Activated T-cell treated with anti-CD3 and anti-CD28 coated beads, Interleukin-2, amount 50 U/mL, for 4 hours (primary cell): ENCODE measurements at regions not wholly inside any gene's neighbourhood (a gene's known extent, or its start where the extent isn't known, plus 50 kb on each side); places are given as distances from the start of the nearest gene placed in this dataset.
"Not testable (repeated sequence)": the region's sequence is repeated elsewhere in the genome, so short reads cannot be mapped to it uniquely, and the experiment has no call there.

Experiments
- ATAC-seq, 2 donors: fragments of 200-7000 bp; cut with Tn5 transposase; one replicate each; pipeline ENCODE4 v1.10.0; 2021
- DNase-seq: peaks from one replicate; pipeline ENCODE4 v3.0.0-alpha.2; 2020
- H3K27me3 Mint-ChIP-seq: one replicate; pipeline ENCODE4 v1.8.0; 2021; ENCODE audit warnings: low read depth, mixed read lengths
- H3K36me3 Mint-ChIP-seq: one replicate; pipeline ENCODE4 v1.8.0; 2022; ENCODE audit warnings: mixed read lengths; ENCODE audit not compliant: insufficient read depth
- H3K4me1 Mint-ChIP-seq: one replicate; pipeline ENCODE4 v1.8.0; 2021; ENCODE audit warnings: low read depth, mixed read lengths
- H3K4me3 Mint-ChIP-seq: one replicate; pipeline ENCODE4 v1.8.0; 2021; ENCODE audit warnings: mild to moderate bottlenecking, moderate library complexity, mixed read lengths
- H3K9me3 Mint-ChIP-seq: one replicate; pipeline ENCODE4 v1.8.0; 2021; ENCODE audit warnings: mixed read lengths

GRCh38 chr15:84360902-84361301, 125.3 kb downstream of the GOLGA6L4 start:
- H3K4me3 Mint-ChIP-seq, H3K4me1 Mint-ChIP-seq, H3K27me3 Mint-ChIP-seq, H3K36me3 Mint-ChIP-seq, H3K9me3 Mint-ChIP-seq, ATAC-seq, DNase-seq: not testable (repeated sequence)

GRCh38 chr15:84384421-84384820, 148.8 kb downstream of the GOLGA6L4 start:
- not testable (repeated sequence) for H3K36me3 Mint-ChIP-seq

DNA sequence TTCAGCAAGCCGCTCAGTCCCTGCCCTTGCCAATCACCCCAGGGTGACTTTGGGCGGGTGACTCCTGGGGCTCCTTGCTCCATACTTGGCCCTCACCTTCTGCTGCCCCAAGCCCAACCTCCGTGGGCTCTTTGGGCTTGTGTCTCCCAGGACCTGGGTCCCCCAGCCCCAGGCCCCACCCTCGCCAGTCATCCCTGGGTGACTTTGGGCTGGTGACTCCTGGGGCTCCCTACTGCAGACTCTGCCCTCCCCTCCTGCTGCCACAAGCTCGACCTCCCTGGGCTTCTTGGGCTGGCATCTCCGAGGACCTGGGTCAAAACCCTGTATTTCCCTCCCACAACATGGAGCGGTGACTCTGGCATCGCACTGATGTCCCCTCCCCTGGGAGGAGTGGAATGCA, 151.5 kb downstream of the GOLGA6L4 start:
- Mint-ChIP-seq H3K27me3 (peaks cover 46% of the 10 kb centered on the region), H3K4me3 (no peak overlapping the region), H3K36me3 (no peaks in the 10 kb centered on the region), H3K9me3 (no peaks in the 10 kb centered on the region), H3K4me1 (no peaks in the 10 kb centered on the region)
- DNase-seq (no peak), ATAC-seq (no peak)

More at GRCh38 chr15:84384421-84384820, 148.8 kb downstream of the GOLGA6L4 start:
- H3K27me3 Mint-ChIP-seq = peaks cover 25% of the 10 kb centered on the region
- not testable (repeated sequence) for ATAC-seq, H3K9me3 Mint-ChIP-seq, DNase-seq, H3K4me1 Mint-ChIP-seq, H3K4me3 Mint-ChIP-seq

- DNase-seq, H3K36me3 Mint-ChIP-seq, ATAC-seq, H3K9me3 Mint-ChIP-seq, H3K4me1 Mint-ChIP-seq, H3K4me3 Mint-ChIP-seq: not testable (repeated sequence)
- peaks cover 48% of the 10 kb centered on the region for H3K27me3 Mint-ChIP-seq
Measured at GRCh38 chr15:84388201-84388600, 152.6 kb downstream of the GOLGA6L4 start.

DNA sequence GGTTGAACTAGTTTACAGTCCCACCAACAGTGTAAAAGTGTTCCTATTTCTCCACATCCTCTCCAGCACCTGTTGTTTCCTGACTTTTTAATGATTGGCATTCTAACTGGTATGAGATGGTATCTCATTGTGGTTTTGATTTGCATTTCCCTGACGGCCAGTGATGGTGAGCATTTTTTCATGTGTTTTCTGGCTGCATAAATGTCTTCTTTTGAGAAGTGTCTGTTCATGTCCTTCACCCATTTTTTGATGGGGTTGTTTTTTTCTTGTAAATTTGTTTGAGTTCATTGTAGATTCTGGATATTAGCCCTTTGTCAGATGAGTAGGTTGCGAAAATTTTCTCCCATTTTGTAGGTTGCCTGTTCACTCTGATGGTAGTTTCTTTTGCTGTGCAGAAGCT, 153.1 kb downstream of the GOLGA6L4 start:
- not testable (repeated sequence) for H3K4me3 Mint-ChIP-seq
- H3K27me3 Mint-ChIP-seq = peaks cover 50% of the 10 kb centered on the region

GRCh38 chr15:84390324-84390723, 154.8 kb downstream of the GOLGA6L4 start:
- not testable (repeated sequence) for H3K4me3 Mint-ChIP-seq, ATAC-seq, H3K36me3 Mint-ChIP-seq, DNase-seq, H3K4me1 Mint-ChIP-seq, H3K9me3 Mint-ChIP-seq
- peaks cover 47% of the 10 kb centered on the region for H3K27me3 Mint-ChIP-seq

More for the DNA sequence above, 153.1 kb downstream of the GOLGA6L4 start:
- not testable (repeated sequence) for H3K36me3 Mint-ChIP-seq, DNase-seq, ATAC-seq, H3K9me3 Mint-ChIP-seq, H3K4me1 Mint-ChIP-seq

- no peak for DNase-seq
- Mint-ChIP-seq H3K4me1 (no peaks in the 10 kb centered on the region), H3K4me3 (no peak overlapping the region), H3K27me3 (peaks cover 48% of the 10 kb centered on the region), H3K36me3 (no peaks in the 10 kb centered on the region), H3K9me3 (no peaks in the 10 kb centered on the region)
- no peak for ATAC-seq
Measured at GRCh38 chr15:84391191-84391590, 155.6 kb downstream of the GOLGA6L4 start.

- not testable (repeated sequence) for H3K4me3 Mint-ChIP-seq
Measured at GRCh38 chr15:84392020-84392419, 156.4 kb downstream of the GOLGA6L4 start.

GRCh38 chr15:84393386-84393936, 157.9 kb downstream of the GOLGA6L4 start:
- not testable (repeated sequence) for ATAC-seq, H3K4me3 Mint-ChIP-seq, H3K36me3 Mint-ChIP-seq, H3K4me1 Mint-ChIP-seq, DNase-seq, H3K9me3 Mint-ChIP-seq
- peaks cover 35% of the 10 kb centered on the region for H3K27me3 Mint-ChIP-seq

More at GRCh38 chr15:84392020-84392419, 156.4 kb downstream of the GOLGA6L4 start:
- DNase-seq, H3K36me3 Mint-ChIP-seq, H3K4me1 Mint-ChIP-seq, H3K9me3 Mint-ChIP-seq, ATAC-seq: not testable (repeated sequence)
- peaks cover 42% of the 10 kb centered on the region for H3K27me3 Mint-ChIP-seq

- not testable (repeated sequence) for DNase-seq, H3K4me1 Mint-ChIP-seq, H3K36me3 Mint-ChIP-seq, H3K9me3 Mint-ChIP-seq, H3K4me3 Mint-ChIP-seq, ATAC-seq
- peaks cover 33% of the 10 kb centered on the region for H3K27me3 Mint-ChIP-seq
Measured at GRCh38 chr15:84393966-84394365, 158.4 kb downstream of the GOLGA6L4 start.

DNA sequence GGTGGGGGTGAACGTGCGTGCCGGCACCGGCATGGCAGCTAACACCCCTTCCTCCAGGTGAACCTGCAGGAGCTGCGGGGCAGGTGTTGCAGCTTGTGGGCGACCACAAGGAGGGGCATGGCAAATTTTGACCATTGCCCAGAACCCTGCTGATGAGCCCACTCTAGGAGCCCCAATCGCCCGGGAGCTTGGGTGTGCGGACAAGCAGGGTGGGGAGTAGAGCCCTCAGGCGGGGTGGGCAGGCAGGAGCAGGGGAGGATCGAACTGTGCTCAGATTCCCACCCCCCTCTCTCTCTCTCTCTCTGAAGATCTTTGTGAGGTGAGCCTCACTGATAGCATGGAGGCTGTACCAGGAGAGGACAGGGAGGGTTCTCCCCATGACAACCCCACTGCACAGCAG, 159.8 kb downstream of the GOLGA6L4 start:
- not testable (repeated sequence) for DNase-seq, H3K36me3 Mint-ChIP-seq, H3K4me1 Mint-ChIP-seq, H3K9me3 Mint-ChIP-seq, H3K4me3 Mint-ChIP-seq, ATAC-seq
- peaks cover 22% of the 10 kb centered on the region for H3K27me3 Mint-ChIP-seq

- not testable (repeated sequence) for H3K36me3 Mint-ChIP-seq, H3K4me3 Mint-ChIP-seq, H3K9me3 Mint-ChIP-seq, ATAC-seq, H3K4me1 Mint-ChIP-seq, DNase-seq
- peaks cover 19% of the 10 kb centered on the region for H3K27me3 Mint-ChIP-seq
Measured at GRCh38 chr15:84395881-84396280, 160.3 kb downstream of the GOLGA6L4 start.

DNA sequence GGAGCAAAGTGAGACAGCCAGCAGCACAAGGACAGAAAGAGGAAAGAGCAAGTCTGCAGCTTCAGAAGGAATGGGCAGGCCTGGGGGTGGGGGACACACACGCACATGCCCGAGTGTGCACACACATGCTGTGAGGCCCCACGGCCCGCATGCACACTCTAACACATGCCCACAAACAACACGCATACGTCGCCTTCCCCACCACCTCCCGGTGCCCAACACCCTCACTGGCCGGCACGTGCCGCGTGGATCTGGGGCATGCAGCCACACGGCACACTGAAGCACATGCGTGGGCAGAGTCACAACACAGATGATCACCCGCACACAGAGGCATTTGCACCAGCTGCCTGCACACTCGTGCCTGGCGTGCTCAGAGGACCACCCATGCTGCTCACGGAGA, 161.5 kb downstream of the GOLGA6L4 start:
- H3K27me3 Mint-ChIP-seq = peaks cover 13% of the 10 kb centered on the region
- H3K9me3 Mint-ChIP-seq, H3K36me3 Mint-ChIP-seq, ATAC-seq, H3K4me3 Mint-ChIP-seq, H3K4me1 Mint-ChIP-seq, DNase-seq: not testable (repeated sequence)

DNA sequence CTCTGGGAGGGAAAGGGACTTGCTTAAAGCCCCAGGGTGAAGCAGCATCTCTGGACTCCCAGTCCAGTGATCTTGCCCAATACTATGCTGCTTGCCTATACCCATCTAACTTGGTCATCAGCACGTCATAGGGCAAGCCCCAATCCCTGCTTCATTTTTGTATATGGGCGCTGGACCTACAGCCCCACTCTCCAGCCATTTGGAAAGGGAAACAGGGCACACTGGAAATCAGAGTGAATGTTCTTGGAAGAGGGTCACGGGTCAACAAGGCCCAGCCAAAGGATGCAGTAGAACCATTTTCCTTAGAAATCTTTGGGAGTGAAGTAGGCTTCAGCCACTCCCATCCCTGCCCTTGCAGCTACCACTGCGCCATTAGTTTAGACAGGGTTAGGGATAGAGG, 162.5 kb downstream of the GOLGA6L4 start:
- not testable (repeated sequence) for ATAC-seq, H3K4me3 Mint-ChIP-seq, H3K36me3 Mint-ChIP-seq, H3K4me1 Mint-ChIP-seq, DNase-seq, H3K9me3 Mint-ChIP-seq
- H3K27me3 Mint-ChIP-seq = peaks cover 13% of the 10 kb centered on the region

- H3K9me3 Mint-ChIP-seq = no peaks in the 10 kb centered on the region
- H3K4me1 Mint-ChIP-seq = no peaks in the 10 kb centered on the region
- H3K36me3 Mint-ChIP-seq = no peaks in the 10 kb centered on the region
- H3K27me3 Mint-ChIP-seq = peaks cover 6% of the 10 kb centered on the region
- DNase-seq (no peak), ATAC-seq (no peak)
- no peak overlapping the region for H3K4me3 Mint-ChIP-seq
Measured at GRCh38 chr15:84398763-84399701, 163.5 kb downstream of the GOLGA6L4 start.
